ENCODE measurements at regions not wholly inside any gene's neighbourhood (a gene's known extent, or its start where the extent isn't known, plus 50 kb on each side); places are given as distances from the start of the nearest gene placed in this dataset.
A peak's percentile ranks its signal among the peaks of the same experiment; 100 is the strongest.

DNA sequence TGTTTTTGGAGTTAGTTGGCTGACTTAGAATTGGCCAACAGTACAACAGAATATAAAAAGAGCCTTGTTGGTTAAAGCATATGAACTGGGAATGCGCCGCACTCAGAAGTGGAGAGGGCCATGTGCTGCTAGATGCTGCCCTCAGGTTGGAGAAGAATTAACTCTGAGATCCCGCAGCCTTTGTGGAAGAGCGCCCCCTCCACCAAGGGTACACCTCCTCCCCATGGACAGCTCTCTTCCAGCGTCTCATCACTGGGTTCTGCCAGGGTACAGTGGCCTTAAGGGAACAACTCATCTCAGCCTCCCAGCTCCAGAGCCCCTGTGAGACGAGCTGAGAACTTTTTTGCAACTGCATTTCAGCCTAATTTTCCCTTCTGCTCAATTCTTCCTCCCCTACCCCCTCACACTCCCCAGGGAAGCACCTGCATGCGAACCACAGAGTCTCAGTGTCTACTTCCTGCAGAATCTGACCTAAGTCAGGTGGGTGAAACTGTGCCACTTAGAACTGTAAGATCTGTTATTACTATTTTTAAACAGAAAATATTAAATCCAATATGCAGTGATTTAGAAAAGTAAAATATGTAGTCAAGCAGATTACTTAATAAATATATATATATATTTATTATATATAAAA lies 380.6 kb downstream of the RAB28 start:
- no peak for ATAC-seq (ENCODE audit: insufficient number of reproducible peaks, low FRiP score, low read depth)
- Histone ChIP-seq H3K27me3 (replicated peaks; ENCODE audit: insufficient read depth) (no peaks in the 10 kb centered on the region), H3K36me3 (no peaks in the 10 kb centered on the region), H3K4me3 (no peak overlapping the region), H3K27ac (no peak overlapping the region), H3K9me3 (no peaks in the 10 kb centered on the region), H3K4me1 (ENCODE audit: control insufficient read depth in 1 of 2, low read depth in 2 of 2) (peaks cover 0 to under 1% of the 10 kb centered on the region in 2 donors)
- TF ChIP-seq, protein P1, sequence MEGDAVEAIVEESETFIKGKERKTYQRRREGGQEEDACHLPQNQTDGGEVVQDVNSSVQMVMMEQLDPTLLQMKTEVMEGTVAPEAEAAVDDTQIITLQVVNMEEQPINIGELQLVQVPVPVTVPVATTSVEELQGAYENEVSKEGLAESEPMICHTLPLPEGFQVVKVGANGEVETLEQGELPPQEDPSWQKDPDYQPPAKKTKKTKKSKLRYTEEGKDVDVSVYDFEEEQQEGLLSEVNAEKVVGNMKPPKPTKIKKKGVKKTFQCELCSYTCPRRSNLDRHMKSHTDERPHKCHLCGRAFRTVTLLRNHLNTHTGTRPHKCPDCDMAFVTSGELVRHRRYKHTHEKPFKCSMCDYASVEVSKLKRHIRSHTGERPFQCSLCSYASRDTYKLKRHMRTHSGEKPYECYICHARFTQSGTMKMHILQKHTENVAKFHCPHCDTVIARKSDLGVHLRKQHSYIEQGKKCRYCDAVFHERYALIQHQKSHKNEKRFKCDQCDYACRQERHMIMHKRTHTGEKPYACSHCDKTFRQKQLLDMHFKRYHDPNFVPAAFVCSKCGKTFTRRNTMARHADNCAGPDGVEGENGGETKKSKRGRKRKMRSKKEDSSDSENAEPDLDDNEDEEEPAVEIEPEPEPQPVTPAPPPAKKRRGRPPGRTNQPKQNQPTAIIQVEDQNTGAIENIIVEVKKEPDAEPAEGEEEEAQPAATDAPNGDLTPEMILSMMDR (IDR thresholded peaks at IDR 0.05): no peak
- DNase-seq (ENCODE audit: low spot score): no peak

DNA sequence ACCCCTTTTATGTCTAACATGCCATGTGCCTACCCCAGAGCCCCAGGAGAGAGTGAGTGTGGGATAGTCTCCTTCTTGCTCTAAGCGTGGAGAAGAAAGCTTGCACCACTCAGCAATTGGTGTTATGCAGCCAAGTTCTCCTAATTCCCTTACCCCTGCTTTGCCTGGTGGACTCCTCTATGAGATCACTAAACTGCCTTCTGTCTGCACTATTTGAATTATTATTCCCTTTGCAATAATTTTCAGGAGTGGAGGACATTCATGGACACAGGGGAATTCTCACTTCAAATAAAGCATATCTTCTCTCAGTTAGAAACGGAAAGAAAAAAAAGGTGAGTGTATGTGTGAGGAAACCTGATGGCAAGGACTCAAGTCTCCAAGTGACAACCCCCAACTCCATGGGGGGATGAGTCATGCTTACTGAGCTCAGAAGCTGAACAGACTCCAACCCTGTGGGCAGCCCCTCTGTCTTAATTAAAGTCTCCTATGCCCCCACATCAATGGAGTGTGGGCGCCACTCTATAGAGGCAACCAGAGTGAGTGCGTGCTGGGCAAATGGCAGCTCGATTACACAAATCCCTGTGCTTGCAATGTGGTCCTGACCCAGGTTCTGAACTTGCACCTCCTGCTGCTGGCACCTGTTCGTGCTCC lies 381.9 kb downstream of the RAB28 start:
- no peak overlapping the region for H3K27ac ChIP-seq
- ATAC-seq (ENCODE audit: insufficient number of reproducible peaks, low FRiP score, low read depth): no peak
- H3K4me3 ChIP-seq: no peak overlapping the region
- H3K4me1 ChIP-seq (ENCODE audit: control insufficient read depth in 1 of 2, low read depth in 2 of 2): no peaks in the 10 kb centered on the region
- TF ChIP-seq, protein P1 (IDR thresholded peaks at IDR 0.05): no peak
- H3K27me3 ChIP-seq (replicated peaks; ENCODE audit: insufficient read depth): no peaks in the 10 kb centered on the region
- H3K36me3 ChIP-seq: no peaks in the 10 kb centered on the region
- H3K9me3 ChIP-seq: no peaks in the 10 kb centered on the region
- no peak for DNase-seq (ENCODE audit: low spot score)

- no peak for DNase-seq (ENCODE audit: low spot score)
- Histone ChIP-seq H3K4me3 (no peak overlapping the region), H3K27me3 (replicated peaks; ENCODE audit: insufficient read depth) (no peaks in the 10 kb centered on the region), H3K4me1 (ENCODE audit: control insufficient read depth in 1 of 2, low read depth in 2 of 2) (peaks cover 5 to 6% of the 10 kb centered on the region in 2 donors), H3K9me3 (no peaks in the 10 kb centered on the region), H3K36me3 (no peaks in the 10 kb centered on the region), H3K27ac (no peak overlapping the region)
- no peak for ATAC-seq (ENCODE audit: insufficient number of reproducible peaks, low FRiP score, low read depth)
- TF ChIP-seq, protein P1 (IDR thresholded peaks at IDR 0.05): no peak
Observed at GRCh38 chr4:13097971-13098370, 386.2 kb downstream of the RAB28 start.

DNA sequence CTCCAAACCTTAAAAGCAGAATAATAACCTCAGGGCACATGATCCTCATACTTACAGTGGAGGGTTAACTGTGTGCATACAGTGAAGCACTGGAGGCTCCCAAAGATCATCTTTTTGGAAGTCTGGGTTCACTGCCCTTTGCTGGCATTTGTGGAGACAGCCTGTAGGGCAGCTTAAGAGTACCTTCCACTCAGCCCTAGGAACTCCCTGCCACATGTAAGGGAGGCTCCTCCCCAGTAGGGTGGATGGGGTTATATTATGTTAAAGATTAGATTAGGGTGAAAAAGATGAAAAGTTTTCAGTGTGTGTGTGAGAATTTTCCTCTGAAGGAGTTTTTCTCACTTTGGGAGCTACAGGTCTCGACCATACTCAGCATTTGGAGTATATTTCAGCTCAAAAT lies 388.4 kb downstream of the RAB28 start:
- H3K4me1 ChIP-seq (ENCODE audit: control insufficient read depth in 1 of 2, low read depth in 2 of 2): peaks cover 7 to 9% of the 10 kb centered on the region in 2 donors
- H3K27me3 ChIP-seq (replicated peaks; ENCODE audit: insufficient read depth): no peaks in the 10 kb centered on the region
- TF ChIP-seq, protein P1 (IDR thresholded peaks at IDR 0.05): no peak
- H3K36me3 ChIP-seq: no peaks in the 10 kb centered on the region
- DNase-seq (ENCODE audit: low spot score) (no peak), ATAC-seq (ENCODE audit: insufficient number of reproducible peaks, low FRiP score, low read depth) (no peak)
- no peak overlapping the region for H3K27ac ChIP-seq
- no peak overlapping the region for H3K4me3 ChIP-seq
- no peaks in the 10 kb centered on the region for H3K9me3 ChIP-seq

DNA sequence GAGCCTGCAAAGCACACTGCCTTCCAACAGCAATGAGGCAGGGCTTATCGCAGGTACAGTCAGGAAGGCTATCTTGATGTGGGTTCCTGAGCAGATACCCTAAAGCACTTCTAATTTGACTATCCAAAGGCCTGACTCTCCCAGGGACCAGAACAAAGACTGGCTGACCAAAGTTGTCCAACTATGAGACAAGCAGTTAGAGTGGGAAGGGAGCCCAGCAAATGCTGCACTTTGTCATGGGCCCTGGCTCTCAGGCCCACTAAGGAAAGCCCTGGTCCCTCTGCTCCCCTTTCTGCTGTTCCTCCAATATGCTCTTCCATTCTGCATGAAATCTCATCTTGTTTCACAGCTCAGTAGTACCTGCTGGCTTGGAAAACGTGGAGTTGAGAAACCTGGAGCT lies 391.0 kb downstream of the RAB28 start:
- Histone ChIP-seq H3K27me3 (replicated peaks; ENCODE audit: insufficient read depth) (no peaks in the 10 kb centered on the region), H3K4me1 (ENCODE audit: control insufficient read depth in 1 of 2, low read depth in 2 of 2) (peaks cover 20 to 34% of the 10 kb centered on the region in 2 donors), H3K4me3 (no peak overlapping the region), H3K27ac (peak overlapping the region; percentile 52 to 60), H3K9me3 (no peaks in the 10 kb centered on the region), H3K36me3 (no peaks in the 10 kb centered on the region)
- DNase-seq (ENCODE audit: low spot score) (no peak), ATAC-seq (ENCODE audit: insufficient number of reproducible peaks, low FRiP score, low read depth) (no peak)
- TF ChIP-seq, protein P1 (IDR thresholded peaks at IDR 0.05): no peak
